ENCODE measurements at regions not wholly inside any gene's neighbourhood (a gene's known extent, or its start where the extent isn't known, plus 50 kb on each side); places are given as distances from the start of the nearest gene placed in this dataset.

- ATAC-seq (no peak), DNase-seq (no peak)
- Mint-ChIP-seq H3K4me3 (no peak overlapping the region), H3K9me3 (peaks cover 5 to 22% (median 6%) of the 10 kb centered on the region in 9 donors), H3K27ac (no peak overlapping the region), H3K36me3 (no peaks in the 10 kb centered on the region), H3K27me3 (no peaks in the 10 kb centered on the region), H3K4me1 (no peaks in the 10 kb centered on the region)
- POLR2A ChIA-PET, result no interaction called here
These were observed 359.2 kb downstream of the CDH7 start for GRCh38 chr18:66109981-66110380.

- DNase-seq (no peak), ATAC-seq (no peak)
- POLR2A ChIA-PET, result no interaction called here
- Mint-ChIP-seq H3K9me3 (peaks cover 1 to 22% (median 6%) of the 10 kb centered on the region in 9 donors), H3K4me3 (no peak overlapping the region), H3K36me3 (no peaks in the 10 kb centered on the region), H3K27me3 (no peaks in the 10 kb centered on the region), H3K4me1 (no peaks in the 10 kb centered on the region), H3K27ac (no peak overlapping the region)
These were observed 356.7 kb downstream of the CDH7 start for GRCh38 chr18:66107546-66107945.

DNA sequence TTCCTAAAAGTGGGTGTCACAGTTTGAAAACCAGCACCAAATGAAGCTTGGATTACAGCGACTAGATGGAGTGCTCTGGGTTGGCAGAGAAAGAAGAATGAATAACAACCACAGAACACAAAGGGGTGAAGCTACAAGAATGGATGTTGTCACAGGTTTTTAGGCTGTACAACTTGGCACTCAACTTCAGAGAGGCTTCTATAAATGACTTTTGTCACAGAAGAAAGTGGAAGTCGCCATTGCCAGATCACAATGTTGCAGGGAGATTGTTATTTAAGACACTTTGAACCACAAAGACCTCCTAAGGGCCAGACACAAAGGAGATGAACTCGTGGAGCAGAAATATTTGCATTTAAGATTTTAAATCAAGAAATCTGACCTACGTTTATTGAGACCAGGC, 354.2 kb downstream of the CDH7 start:
- no peak for ATAC-seq
- POLR2A ChIA-PET, result no interaction called here
- Mint-ChIP-seq H3K4me3 (no peak overlapping the region), H3K9me3 (peaks cover 0 to 9% (median 4%) of the 10 kb centered on the region in 9 donors), H3K36me3 (no peaks in the 10 kb centered on the region), H3K27ac (no peak overlapping the region), H3K27me3 (no peaks in the 10 kb centered on the region), H3K4me1 (no peaks in the 10 kb centered on the region)
- DNase-seq, result no peak

- POLR2A ChIA-PET, result no interaction called here
- Mint-ChIP-seq H3K36me3 (no peaks in the 10 kb centered on the region), H3K4me1 (no peaks in the 10 kb centered on the region), H3K27ac (no peak overlapping the region), H3K27me3 (no peaks in the 10 kb centered on the region), H3K4me3 (no peak overlapping the region), H3K9me3 (peaks cover 0 to 8% (median 3%) of the 10 kb centered on the region in 9 donors)
- ATAC-seq (no peak), DNase-seq (no peak)
These were observed 352.7 kb downstream of the CDH7 start for GRCh38 chr18:66103550-66103949.

DNA sequence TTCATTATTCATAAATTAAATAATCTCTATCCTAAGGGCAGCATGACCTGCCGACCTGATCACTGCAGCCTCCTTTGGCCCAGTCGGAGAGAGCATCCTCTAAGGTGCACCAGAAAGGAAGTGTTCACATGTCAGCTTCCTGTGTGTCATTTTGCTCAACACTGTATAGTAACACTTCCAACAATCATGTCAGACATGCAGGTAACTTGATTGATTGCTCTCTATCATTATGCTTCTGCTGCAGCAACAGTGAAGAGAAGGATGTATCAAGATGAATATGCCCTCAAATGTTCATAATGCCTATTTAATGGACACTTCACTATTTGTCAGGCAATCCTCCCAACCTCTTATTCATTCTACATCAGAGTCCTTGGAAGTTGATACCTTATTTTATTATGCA, 332.3 kb downstream of the CDH7 start:
- no peak overlapping the region for H3K4me3 Mint-ChIP-seq
- ATAC-seq, result no peak
- H3K27ac Mint-ChIP-seq, result no peak overlapping the region
- no peaks in the 10 kb centered on the region for H3K4me1 Mint-ChIP-seq
- no peaks in the 10 kb centered on the region for H3K36me3 Mint-ChIP-seq
- DNase-seq, result no peak
- POLR2A ChIA-PET, result no interaction called here
- peaks cover 0 to 9% (median 1%) of the 10 kb centered on the region in 9 donors for H3K9me3 Mint-ChIP-seq
- no peaks in the 10 kb centered on the region for H3K27me3 Mint-ChIP-seq

DNA sequence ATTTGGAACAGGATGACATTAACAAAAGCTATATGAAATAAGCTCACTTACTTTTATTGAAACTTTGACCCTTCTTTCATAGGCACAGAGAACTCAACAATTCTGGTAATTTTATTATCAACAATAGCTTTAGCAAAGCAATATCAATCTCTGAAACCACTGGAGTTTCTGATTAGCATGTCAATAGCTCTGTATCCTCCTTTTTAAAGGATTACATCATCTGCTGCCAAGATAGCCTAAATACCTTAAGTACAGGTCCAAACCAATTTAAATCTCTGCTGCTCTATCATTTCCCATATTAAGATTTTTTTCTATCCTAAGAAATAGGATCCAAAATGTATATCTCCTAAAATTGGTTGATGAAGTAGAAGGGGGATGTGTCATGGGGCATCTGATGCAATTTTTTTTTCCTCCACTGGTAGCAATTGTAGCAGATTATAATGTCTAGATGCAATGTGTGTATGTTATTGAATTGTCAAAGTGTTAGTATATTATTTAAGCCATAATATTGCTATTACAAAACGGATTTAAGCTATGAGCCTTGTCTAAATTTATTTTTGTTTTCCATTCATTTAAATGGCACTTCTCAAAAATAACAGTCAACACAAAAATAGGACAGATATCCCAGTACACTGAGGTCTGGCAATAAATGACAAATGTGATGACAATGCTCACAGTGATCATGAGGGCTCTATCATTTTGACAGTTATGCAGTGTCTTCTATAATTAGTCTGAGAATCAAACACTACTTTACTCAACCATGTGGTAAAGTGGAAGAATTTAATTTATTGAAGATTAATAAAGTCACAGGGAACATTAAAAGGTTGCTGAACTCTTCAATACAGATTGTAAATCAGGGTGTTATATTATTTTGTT, 328.4 kb downstream of the CDH7 start:
- Mint-ChIP-seq H3K27me3 (no peaks in the 10 kb centered on the region), H3K4me3 (no peak overlapping the region), H3K36me3 (peaks cover 0 to 4% (median 0%) of the 10 kb centered on the region in 3 donors), H3K4me1 (no peaks in the 10 kb centered on the region), H3K27ac (no peak overlapping the region), H3K9me3 (peaks cover 4 to 20% (median 10%) of the 10 kb centered on the region in 9 donors)
- no peak for ATAC-seq
- POLR2A ChIA-PET, result no interaction called here
- no peak for DNase-seq

DNA sequence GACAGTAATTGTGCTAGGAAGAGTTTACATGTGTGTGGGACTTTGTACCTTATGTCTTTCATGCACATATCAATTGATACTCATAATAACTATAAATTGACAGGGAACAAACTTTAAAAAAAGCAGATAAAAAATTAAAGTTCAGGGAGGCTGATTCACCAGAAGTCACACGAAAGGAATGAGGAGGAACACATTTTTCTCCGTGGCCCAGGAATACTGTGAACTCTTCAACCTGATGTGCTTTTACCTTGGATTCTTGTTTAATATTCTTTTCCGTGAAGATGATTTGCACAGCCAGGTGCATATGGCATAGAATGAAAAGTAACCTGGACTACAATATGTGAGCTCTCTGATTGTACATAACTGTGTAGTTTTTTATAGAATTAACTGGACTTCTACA, 326.3 kb downstream of the CDH7 start:
- no peaks in the 10 kb centered on the region for H3K27me3 Mint-ChIP-seq
- H3K36me3 Mint-ChIP-seq, result peaks cover 0 to 4% (median 0%) of the 10 kb centered on the region in 3 donors
- POLR2A ChIA-PET, result no interaction called here
- H3K4me1 Mint-ChIP-seq, result no peaks in the 10 kb centered on the region
- DNase-seq (no peak), ATAC-seq (no peak)
- no peak overlapping the region for H3K4me3 Mint-ChIP-seq
- peaks cover 7 to 27% (median 18%) of the 10 kb centered on the region in 9 donors for H3K9me3 Mint-ChIP-seq
- no peak overlapping the region for H3K27ac Mint-ChIP-seq

DNA sequence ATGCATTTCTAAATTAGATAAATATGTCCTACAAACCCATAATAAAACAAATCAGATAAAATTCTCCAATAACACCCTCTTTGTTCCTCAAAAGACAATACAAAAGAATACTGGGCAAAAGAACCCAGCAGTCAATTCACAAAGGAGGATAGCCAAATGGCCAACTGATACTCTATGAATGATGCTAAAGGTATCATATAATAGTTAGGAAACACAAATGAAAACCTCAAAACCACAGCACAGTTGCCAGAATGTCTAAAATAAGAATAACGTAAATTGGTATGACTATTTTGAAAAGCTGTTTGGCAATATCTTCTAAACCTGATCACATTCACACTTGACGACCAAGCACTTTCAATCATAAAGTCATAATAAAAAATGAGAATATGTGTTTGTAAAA, 315.4 kb downstream of the CDH7 start:
- ATAC-seq, result no peak
- no peak for DNase-seq
- no peaks in the 10 kb centered on the region for H3K4me1 Mint-ChIP-seq
- H3K9me3 Mint-ChIP-seq, result peaks cover 0 to 14% (median 7%) of the 10 kb centered on the region in 9 donors
- POLR2A ChIA-PET, result no interaction called here
- H3K4me3 Mint-ChIP-seq, result no peak overlapping the region
- H3K36me3 Mint-ChIP-seq, result no peaks in the 10 kb centered on the region
- H3K27me3 Mint-ChIP-seq, result no peaks in the 10 kb centered on the region
- no peak overlapping the region for H3K27ac Mint-ChIP-seq

GRCh38 chr18:66048406-66048805, 297.6 kb downstream of the CDH7 start:
- Mint-ChIP-seq H3K27ac (no peak overlapping the region), H3K36me3 (no peaks in the 10 kb centered on the region), H3K9me3 (peaks cover 0 to 11% (median 5%) of the 10 kb centered on the region in 9 donors), H3K4me1 (no peaks in the 10 kb centered on the region), H3K4me3 (no peak overlapping the region), H3K27me3 (no peaks in the 10 kb centered on the region)
- ATAC-seq, result no peak
- POLR2A ChIA-PET, result no interaction called here
- no peak for DNase-seq

GRCh38 chr18:66046032-66046602, 295.3 kb downstream of the CDH7 start:
- H3K27me3 Mint-ChIP-seq, result no peaks in the 10 kb centered on the region
- no peaks in the 10 kb centered on the region for H3K4me1 Mint-ChIP-seq
- H3K36me3 Mint-ChIP-seq, result no peaks in the 10 kb centered on the region
- peaks cover 0 to 18% (median 2%) of the 10 kb centered on the region in 9 donors for H3K9me3 Mint-ChIP-seq
- ATAC-seq (no peak), DNase-seq (no peak)
- POLR2A ChIA-PET, result no interaction called here
- H3K27ac Mint-ChIP-seq, result no peak overlapping the region
- no peak overlapping the region for H3K4me3 Mint-ChIP-seq

- no peak overlapping the region for H3K27ac Mint-ChIP-seq
- no peaks in the 10 kb centered on the region for H3K27me3 Mint-ChIP-seq
- ATAC-seq (no peak), DNase-seq (no peak)
- H3K4me1 Mint-ChIP-seq, result no peaks in the 10 kb centered on the region
- no peaks in the 10 kb centered on the region for H3K36me3 Mint-ChIP-seq
- no peak overlapping the region for H3K4me3 Mint-ChIP-seq
- H3K9me3 Mint-ChIP-seq, result peaks cover 0 to 18% (median 0%) of the 10 kb centered on the region in 9 donors
- POLR2A ChIA-PET, result no interaction called here
These were observed 292.2 kb downstream of the CDH7 start for GRCh38 chr18:66043009-66043408.

- Mint-ChIP-seq H3K9me3 (peaks cover 0 to 13% (median 3%) of the 10 kb centered on the region in 9 donors), H3K27ac (no peak overlapping the region), H3K36me3 (no peaks in the 10 kb centered on the region), H3K4me3 (no peak overlapping the region), H3K27me3 (no peaks in the 10 kb centered on the region), H3K4me1 (no peaks in the 10 kb centered on the region)
- no peak for ATAC-seq
- POLR2A ChIA-PET, result no interaction called here
- DNase-seq, result no peak
These were observed 263.2 kb downstream of the CDH7 start for GRCh38 chr18:66013969-66014368.

DNA sequence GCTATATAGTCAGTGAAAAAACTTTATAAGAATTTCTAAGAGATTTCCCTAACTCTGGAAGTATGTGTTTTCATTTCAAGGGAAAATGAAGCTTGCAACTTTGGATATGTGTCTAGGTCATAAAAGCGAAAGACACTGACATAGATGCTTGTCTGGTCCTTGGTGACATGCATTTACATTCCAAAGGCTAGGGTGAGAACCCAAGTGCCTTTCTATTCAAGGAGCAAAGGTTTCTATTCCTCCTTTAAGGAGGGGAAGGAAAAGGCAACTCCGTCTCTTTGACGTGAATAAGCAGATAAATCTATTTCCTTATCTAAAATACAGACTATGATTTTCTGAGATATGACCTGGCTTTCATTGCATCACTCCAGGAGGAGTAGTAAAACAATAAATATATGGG, 261.1 kb downstream of the CDH7 start:
- ATAC-seq (no peak), DNase-seq (no peak)
- POLR2A ChIA-PET, result no interaction called here
- Mint-ChIP-seq H3K36me3 (no peaks in the 10 kb centered on the region), H3K4me3 (no peak overlapping the region), H3K27ac (no peak overlapping the region), H3K4me1 (no peaks in the 10 kb centered on the region), H3K9me3 (peaks cover 0 to 10% (median 4%) of the 10 kb centered on the region in 9 donors), H3K27me3 (no peaks in the 10 kb centered on the region)
